Type B pancreatic cell (in vitro differentiated cells): ENCODE measurements at regions not wholly inside any gene's neighbourhood (a gene's known extent, or its start where the extent isn't known, plus 50 kb on each side); places are given as distances from the start of the nearest gene placed in this dataset.

Experiments used
- DNase-seq: peaks from one replicate; pipeline ENCODE4 v3.0.0; 2021; ENCODE audit warnings: mixed read lengths; ENCODE audit not compliant: unreplicated experiment; ENCODE audit errors: extremely low spot score
- H3K27ac Mint-ChIP-seq: 2 replicates; pipeline ENCODE4 v1.8.0; 2021; ENCODE audit warnings: mild to moderate bottlenecking, mixed read lengths
- H3K27me3 Mint-ChIP-seq: 2 replicates; pipeline ENCODE4 v1.8.0; 2021; ENCODE audit warnings: mixed read lengths
- H3K36me3 Mint-ChIP-seq: 2 replicates; pipeline ENCODE4 v1.8.0; 2021; ENCODE audit warnings: mixed read lengths
- H3K4me1 Mint-ChIP-seq: one replicate; pipeline ENCODE4 v1.8.0; 2021; ENCODE audit warnings: mixed read lengths; ENCODE audit not compliant: unreplicated experiment
- H3K4me3 Mint-ChIP-seq: 2 replicates; pipeline ENCODE4 v1.8.0; 2021; ENCODE audit warnings: mild to moderate bottlenecking, mixed read lengths
- H3K9me3 Mint-ChIP-seq: 2 replicates; pipeline ENCODE4 v1.8.0; 2021; ENCODE audit warnings: mixed read lengths
- CTCF ChIP-seq: fragments of 200-600 bp; sonication (generic); conservative IDR thresholded peaks from 2 replicates; pipeline ENCODE4 v1.5.0; 2021; ENCODE audit warnings: antibody characterized with exemption, mild to moderate bottlenecking

DNA sequence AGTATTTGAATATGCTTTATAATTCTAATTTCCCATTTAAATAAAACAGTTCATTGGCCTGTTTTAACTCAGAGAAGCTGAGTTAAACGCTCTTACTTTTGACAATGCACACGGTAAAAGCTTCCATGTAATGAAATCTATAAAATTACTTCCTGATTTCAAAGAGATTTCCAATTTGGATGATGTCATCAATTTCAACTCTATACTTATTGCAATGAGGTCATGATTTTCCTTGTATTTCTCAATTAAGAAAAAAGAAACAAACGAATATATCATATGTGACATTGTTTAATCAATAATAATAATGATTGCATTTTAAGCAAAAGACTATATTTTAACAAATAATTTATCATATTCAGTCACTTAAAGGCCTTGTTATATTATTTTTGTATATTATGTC lies 926.1 kb upstream of the MANEA start:
- DNase-seq = no peak
- H3K36me3 Mint-ChIP-seq = no peaks in the 10 kb centered on the region
- no peak overlapping the region for H3K27ac Mint-ChIP-seq
- no peak overlapping the region for H3K4me3 Mint-ChIP-seq
- H3K4me1 Mint-ChIP-seq = peaks cover 7% of the 10 kb centered on the region
- TF ChIP-seq CTCF = no peak
- no peaks in the 10 kb centered on the region for H3K27me3 Mint-ChIP-seq
- H3K9me3 Mint-ChIP-seq = peaks cover 6% of the 10 kb centered on the region

- Mint-ChIP-seq H3K27ac (no peak overlapping the region), H3K27me3 (no peaks in the 10 kb centered on the region), H3K36me3 (no peaks in the 10 kb centered on the region), H3K9me3 (no peaks in the 10 kb centered on the region), H3K4me1 (peaks cover 6% of the 10 kb centered on the region), H3K4me3 (no peak overlapping the region)
- DNase-seq = no peak
- no peak for TF ChIP-seq CTCF
These were observed 932.1 kb upstream of the MANEA start for GRCh38 chr6:94645191-94645590.

GRCh38 chr6:94639564-94639963 lies 937.8 kb upstream of the MANEA start:
- peaks cover 5% of the 10 kb centered on the region for H3K4me1 Mint-ChIP-seq
- DNase-seq = no peak
- no peaks in the 10 kb centered on the region for H3K36me3 Mint-ChIP-seq
- H3K27ac Mint-ChIP-seq = no peak overlapping the region
- no peak for TF ChIP-seq CTCF
- H3K9me3 Mint-ChIP-seq = no peaks in the 10 kb centered on the region
- peaks cover 3% of the 10 kb centered on the region for H3K27me3 Mint-ChIP-seq
- H3K4me3 Mint-ChIP-seq = no peak overlapping the region

- Mint-ChIP-seq H3K4me3 (peak overlapping the region; percentile 47), H3K27me3 (peaks cover 3% of the 10 kb centered on the region), H3K4me1 (peaks cover 5% of the 10 kb centered on the region), H3K27ac (peak overlapping the region; percentile 57), H3K9me3 (no peaks in the 10 kb centered on the region), H3K36me3 (no peaks in the 10 kb centered on the region)
- no peak for DNase-seq
- peak; percentile 60 for TF ChIP-seq CTCF
These were observed 940.5 kb upstream of the MANEA start for GRCh38 chr6:94636780-94637385.

GRCh38 chr6:94623586-94623985 lies 953.7 kb upstream of the MANEA start:
- H3K36me3 Mint-ChIP-seq = no peaks in the 10 kb centered on the region
- no peak for DNase-seq
- TF ChIP-seq CTCF = no peak
- H3K4me3 Mint-ChIP-seq = no peak overlapping the region
- H3K4me1 Mint-ChIP-seq = no peaks in the 10 kb centered on the region
- no peaks in the 10 kb centered on the region for H3K9me3 Mint-ChIP-seq
- no peak overlapping the region for H3K27ac Mint-ChIP-seq
- H3K27me3 Mint-ChIP-seq = no peaks in the 10 kb centered on the region

- no peak overlapping the region for H3K27ac Mint-ChIP-seq
- no peak for TF ChIP-seq CTCF
- H3K9me3 Mint-ChIP-seq = no peaks in the 10 kb centered on the region
- DNase-seq = no peak
- no peaks in the 10 kb centered on the region for H3K4me1 Mint-ChIP-seq
- H3K4me3 Mint-ChIP-seq = no peak overlapping the region
- H3K36me3 Mint-ChIP-seq = no peaks in the 10 kb centered on the region
- no peaks in the 10 kb centered on the region for H3K27me3 Mint-ChIP-seq
These were observed 954.6 kb upstream of the MANEA start for GRCh38 chr6:94622783-94623182.
